Stimulated activated CD4-positive, alpha-beta T cell treated with anti-CD3 and anti-CD28 coated beads, Interleukin-15, amount 100 ng/mL, for 24 hours (primary cell): ENCODE measurements at regions not wholly inside any gene's neighbourhood (a gene's known extent, or its start where the extent isn't known, plus 50 kb on each side); places are given as distances from the start of the nearest gene placed in this dataset.
"Not testable (repeated sequence)": the region's sequence is repeated elsewhere in the genome, so short reads cannot be mapped to it uniquely, and the experiment has no call there.

Experiments
- DNase-seq: peaks from one replicate; pipeline ENCODE4 v3.0.0-alpha.2; 2020

- no peak for DNase-seq
Observed at GRCh38 chr11:37843603-37844002, 1245.6 kb upstream of the RAG2 start.

GRCh38 chr11:37841016-37841415 is 1243.0 kb upstream of the RAG2 start:
- no peak for DNase-seq

- DNase-seq, result not testable (repeated sequence)
Observed at GRCh38 chr11:37840345-37840744, 1242.3 kb upstream of the RAG2 start.

GRCh38 chr11:37830529-37830928 is 1232.5 kb upstream of the RAG2 start:
- DNase-seq, result no peak

GRCh38 chr11:37817727-37818270 is 1219.8 kb upstream of the RAG2 start:
- DNase-seq, result no peak

- DNase-seq, result no peak
Observed at GRCh38 chr11:37812281-37812880, 1214.3 kb upstream of the RAG2 start.

- DNase-seq, result no peak
Observed at GRCh38 chr11:37811349-37811748, 1213.3 kb upstream of the RAG2 start.

GRCh38 chr11:37804666-37805065 is 1206.6 kb upstream of the RAG2 start:
- no peak for DNase-seq

GRCh38 chr11:37788141-37788877 is 1190.3 kb upstream of the RAG2 start:
- DNase-seq, result no peak

- no peak for DNase-seq
Observed at GRCh38 chr11:37786214-37786755, 1188.2 kb upstream of the RAG2 start.

GRCh38 chr11:37774441-37774840 is 1176.4 kb upstream of the RAG2 start:
- DNase-seq, result no peak

- no peak for DNase-seq
Observed at GRCh38 chr11:37770145-37770544, 1172.1 kb upstream of the RAG2 start.

GRCh38 chr11:37762079-37762478 is 1164.0 kb upstream of the RAG2 start:
- DNase-seq, result no peak

- DNase-seq, result no peak
Observed at GRCh38 chr11:37755521-37755920, 1157.5 kb upstream of the RAG2 start.

GRCh38 chr11:37748641-37749040 is 1150.6 kb upstream of the RAG2 start:
- DNase-seq, result no peak

- DNase-seq, result no peak
Observed at GRCh38 chr11:37747121-37747520, 1149.1 kb upstream of the RAG2 start.

- no peak for DNase-seq
Observed at GRCh38 chr11:37727371-37727770, 1129.3 kb upstream of the RAG2 start.

- DNase-seq, result no peak
Observed at GRCh38 chr11:37724315-37724714, 1126.3 kb upstream of the RAG2 start.

GRCh38 chr11:37721485-37721884 is 1123.4 kb upstream of the RAG2 start:
- no peak for DNase-seq

GRCh38 chr11:37718431-37718999 is 1120.5 kb upstream of the RAG2 start:
- no peak for DNase-seq

- no peak for DNase-seq
Observed at GRCh38 chr11:37712251-37712650, 1114.2 kb upstream of the RAG2 start.

GRCh38 chr11:37710031-37710430 is 1112.0 kb upstream of the RAG2 start:
- DNase-seq, result no peak

- DNase-seq, result no peak
Observed at GRCh38 chr11:37704791-37705190, 1106.8 kb upstream of the RAG2 start.

- DNase-seq, result no peak
Observed at GRCh38 chr11:37699644-37700043, 1101.6 kb upstream of the RAG2 start.
